GM12891 (cell line): ENCODE measurements at regions not wholly inside any gene's neighbourhood (a gene's known extent, or its start where the extent isn't known, plus 50 kb on each side); places are given as distances from the start of the nearest gene placed in this dataset.
A peak's percentile ranks its signal among the peaks of the same experiment; 100 is the strongest.

Source experiments
- DNase-seq: peaks from one replicate; pipeline ENCODE4 v3.0.0; 2011; ENCODE audit warnings: low spot score; ENCODE audit not compliant: insufficient read length
- FAIRE-seq: peaks from 2 replicates; lab custom pipeline; 2011; peaks lifted over from hg19 to GRCh38; lab: Jason Lieb, UNC
- PAX5 ChIP-seq: IDR thresholded peaks from 2 replicates; pipeline ENCODE4 v1.6.1; 2011; ENCODE audit warnings: low read length, moderate library complexity, mild to moderate bottlenecking; ENCODE audit not compliant: insufficient read depth, severe bottlenecking
- POLR2A ChIP-seq: IDR thresholded peaks from 2 replicates; pipeline ENCODE4 v1.6.1; 2011; ENCODE audit warnings: low read depth, low read length, control low read depth
- POLR2AphosphoS5 ChIP-seq: IDR thresholded peaks from 2 replicates; pipeline ENCODE4 v1.6.1; 2011; ENCODE audit warnings: low read depth, low read length, control low read depth
- POU2F2 ChIP-seq: IDR thresholded peaks from 2 replicates; pipeline ENCODE4 v1.6.1; 2011; ENCODE audit warnings: low read depth, mild to moderate bottlenecking, control low read depth, low read length, moderate library complexity
- SPI1 ChIP-seq: IDR thresholded peaks from 2 replicates; pipeline ENCODE4 v1.6.1; 2011; ENCODE audit warnings: low read depth, low read length, control low read depth
- TAF1 ChIP-seq: IDR thresholded peaks from 2 replicates; pipeline ENCODE4 v1.6.1; 2011; ENCODE audit warnings: low read depth, low read length, control low read depth

- DNase-seq (no peak), FAIRE-seq (no peak)
- TF ChIP-seq POLR2A = no peak
- TF ChIP-seq TAF1 = no peak
- TF ChIP-seq SPI1 = no peak
These were observed 585.7 kb upstream of the MARCKS start for GRCh38 chr6:113271437-113271836.

- TF ChIP-seq PAX5 (no peak), POLR2A (no peak), POLR2AphosphoS5 (no peak), POU2F2 (no peak), TAF1 (no peak), SPI1 (no peak)
- DNase-seq = no peak
- FAIRE-seq = no peak
These were observed 580.5 kb upstream of the MARCKS start for GRCh38 chr6:113276601-113277000.

- FAIRE-seq (no peak), DNase-seq (no peak)
- no peak for TF ChIP-seq TAF1
- no peak for TF ChIP-seq POLR2A
- TF ChIP-seq POU2F2 = no peak
- no peak for TF ChIP-seq PAX5
- TF ChIP-seq POLR2AphosphoS5 = no peak
- TF ChIP-seq SPI1 = no peak
These were observed 580.0 kb upstream of the MARCKS start for GRCh38 chr6:113277111-113277510.

- DNase-seq (no peak), FAIRE-seq (peak; percentile 26)
- TF ChIP-seq POLR2AphosphoS5 (no peak), POU2F2 (no peak), SPI1 (no peak), POLR2A (no peak), PAX5 (no peak), TAF1 (no peak)
These were observed 576.1 kb upstream of the MARCKS start for GRCh38 chr6:113281014-113281413.

GRCh38 chr6:113281431-113281830 is 575.7 kb upstream of the MARCKS start:
- no peak for TF ChIP-seq POLR2AphosphoS5
- no peak for TF ChIP-seq PAX5
- TF ChIP-seq SPI1 = no peak
- TF ChIP-seq POU2F2 = no peak
- FAIRE-seq = no peak
- DNase-seq = no peak

- DNase-seq (no peak), FAIRE-seq (peak; percentile 16)
- TF ChIP-seq SPI1 (no peak), PAX5 (no peak), POLR2AphosphoS5 (no peak), POU2F2 (no peak), TAF1 (no peak), POLR2A (no peak)
These were observed 569.7 kb upstream of the MARCKS start for GRCh38 chr6:113287396-113287795.

GRCh38 chr6:113288409-113288808 is 568.7 kb upstream of the MARCKS start:
- TF ChIP-seq POU2F2 (no peak), POLR2AphosphoS5 (no peak), TAF1 (no peak), SPI1 (no peak), POLR2A (no peak), PAX5 (no peak)
- FAIRE-seq = no peak
- DNase-seq = no peak

- peak; percentile 56 for FAIRE-seq
- no peak for TF ChIP-seq POU2F2
- TF ChIP-seq TAF1 = no peak
- no peak for TF ChIP-seq SPI1
- no peak for TF ChIP-seq POLR2AphosphoS5
- TF ChIP-seq PAX5 = no peak
- no peak for TF ChIP-seq POLR2A
- DNase-seq = no peak
These were observed 568.0 kb upstream of the MARCKS start for GRCh38 chr6:113289166-113289565.

GRCh38 chr6:113290684-113291083 is 566.5 kb upstream of the MARCKS start:
- no peak for DNase-seq
- FAIRE-seq = no peak
- TF ChIP-seq POLR2AphosphoS5 (no peak), PAX5 (no peak), TAF1 (no peak), POLR2A (no peak), SPI1 (no peak), POU2F2 (no peak)

GRCh38 chr6:113291751-113292445 is 565.2 kb upstream of the MARCKS start:
- TF ChIP-seq POLR2A = no peak
- no peak for TF ChIP-seq SPI1
- TF ChIP-seq POLR2AphosphoS5 = no peak
- no peak for TF ChIP-seq POU2F2
- no peak for TF ChIP-seq TAF1
- no peak for FAIRE-seq
- DNase-seq = no peak
